Left hindlimb (tissue), 1 donor: ENCODE measurements at regions not wholly inside any gene's neighbourhood (a gene's known extent, or its start where the extent isn't known, plus 50 kb on each side); places are given as distances from the start of the nearest gene placed in this dataset.
"Not testable (repeated sequence)": the region's sequence is repeated elsewhere in the genome, so short reads cannot be mapped to it uniquely, and the experiment has no call there.

Experiments used
- DNase-seq: peaks from one replicate; pipeline ENCODE4 v3.0.0-alpha.2; 2018

DNA sequence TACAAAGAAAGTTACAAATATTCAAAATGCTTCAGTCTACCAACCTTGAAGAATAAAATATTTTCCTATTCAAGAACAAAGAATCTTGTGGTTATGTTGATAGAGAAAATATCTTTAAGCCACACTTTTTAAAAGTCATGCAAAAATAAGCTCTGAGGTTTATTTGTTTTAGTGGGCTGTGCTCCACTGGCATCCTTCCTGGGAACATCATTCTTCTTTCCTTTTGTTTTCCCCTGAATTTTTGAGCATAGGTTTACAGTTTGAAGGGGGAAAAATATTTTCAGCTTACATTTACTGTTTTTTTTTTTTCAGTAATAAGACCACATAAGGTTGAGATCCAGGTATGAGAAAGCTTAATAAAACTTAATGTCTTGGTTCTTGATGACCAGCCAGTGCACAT lies 72.0 kb upstream of the BACH2 start:
- DNase-seq, result no peak

DNA sequence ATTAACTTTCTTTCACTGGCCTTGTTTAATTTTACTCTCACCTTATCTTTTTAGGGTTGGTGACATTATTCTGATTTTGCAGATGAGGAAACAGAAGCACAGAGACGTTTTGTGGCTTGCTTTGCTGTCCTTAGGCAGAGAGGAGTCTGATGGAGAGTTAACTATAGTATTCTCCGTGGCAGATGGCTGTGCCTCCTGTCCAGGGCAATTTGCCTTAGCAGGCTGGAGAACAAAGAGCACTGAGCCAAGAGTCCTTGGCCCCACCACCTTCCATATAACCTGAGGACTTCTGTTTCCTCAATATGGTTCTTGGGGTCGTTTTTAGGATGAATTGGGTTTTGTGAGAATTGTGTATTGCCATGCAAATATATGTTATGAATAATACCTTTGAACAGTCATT lies 71.4 kb upstream of the BACH2 start:
- no peak for DNase-seq

DNA sequence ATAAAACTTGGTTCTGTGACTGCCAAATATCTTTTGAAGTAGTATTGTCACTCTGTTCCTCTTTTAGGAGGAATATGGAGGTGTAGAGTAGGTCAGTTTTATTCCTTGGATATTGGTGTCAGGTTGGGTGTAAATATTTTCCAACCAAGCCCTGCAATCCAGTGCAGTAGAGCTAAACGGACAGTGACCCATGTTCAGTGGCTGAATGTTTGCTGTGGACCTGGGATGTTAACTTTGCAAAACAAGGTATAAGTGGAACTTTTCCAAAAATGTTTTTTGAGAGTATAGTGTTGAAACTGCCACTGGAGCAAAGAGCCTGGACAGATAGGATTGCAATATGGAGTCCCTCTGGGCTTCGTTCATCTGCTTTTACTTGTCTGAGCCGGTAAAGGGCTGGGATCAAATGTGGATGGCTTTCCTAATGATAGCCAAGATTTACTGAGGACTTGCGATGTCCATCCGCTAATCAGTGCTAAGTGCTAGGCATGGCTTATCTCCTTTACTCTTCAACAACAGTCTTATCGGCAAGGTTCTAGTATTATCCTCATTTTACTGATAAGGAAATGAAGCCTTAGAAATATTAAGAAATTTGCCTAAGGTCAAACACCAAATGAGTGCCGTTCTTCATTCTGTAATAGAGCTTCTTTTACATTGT lies 69.0 kb upstream of the BACH2 start:
- DNase-seq, result no peak

DNA sequence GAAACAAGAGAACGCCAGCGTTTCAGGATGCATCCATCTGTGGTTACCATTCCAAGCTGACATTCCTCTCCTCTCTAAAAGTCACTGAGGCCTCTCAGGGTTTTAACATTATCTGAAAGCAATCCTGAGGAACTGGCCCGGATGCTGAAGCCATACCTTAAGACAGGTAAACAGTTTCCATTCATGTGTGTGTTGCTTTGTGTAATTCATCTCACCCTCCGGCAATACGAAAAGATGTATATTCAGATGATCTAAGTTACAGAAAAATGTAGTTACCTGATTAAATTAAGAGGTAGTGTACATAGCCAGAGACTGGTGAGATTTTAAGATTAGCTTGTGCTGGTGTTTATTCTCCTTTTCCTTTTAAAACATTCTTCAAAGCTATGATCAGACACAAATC lies 68.4 kb upstream of the BACH2 start:
- DNase-seq, result no peak

DNA sequence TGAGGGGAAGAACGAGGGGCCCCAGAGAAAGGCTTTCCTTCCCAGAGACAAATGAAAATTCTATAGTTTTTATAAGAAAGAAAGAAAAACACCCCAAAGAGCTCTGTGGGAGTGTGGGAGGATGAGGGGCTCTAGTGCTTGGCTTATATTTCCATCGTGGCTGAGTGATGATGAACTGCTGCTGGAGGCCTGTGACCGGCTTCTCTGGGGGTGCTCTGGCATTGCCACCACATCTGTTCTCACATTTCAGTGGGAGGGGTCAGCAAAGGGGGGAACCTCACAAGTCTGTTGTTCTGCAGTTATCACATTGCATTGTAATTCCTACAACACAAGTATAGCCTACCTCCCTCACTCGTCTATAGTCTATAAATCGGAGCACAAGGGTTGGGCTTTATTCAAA lies 67.6 kb upstream of the BACH2 start:
- no peak for DNase-seq

DNA sequence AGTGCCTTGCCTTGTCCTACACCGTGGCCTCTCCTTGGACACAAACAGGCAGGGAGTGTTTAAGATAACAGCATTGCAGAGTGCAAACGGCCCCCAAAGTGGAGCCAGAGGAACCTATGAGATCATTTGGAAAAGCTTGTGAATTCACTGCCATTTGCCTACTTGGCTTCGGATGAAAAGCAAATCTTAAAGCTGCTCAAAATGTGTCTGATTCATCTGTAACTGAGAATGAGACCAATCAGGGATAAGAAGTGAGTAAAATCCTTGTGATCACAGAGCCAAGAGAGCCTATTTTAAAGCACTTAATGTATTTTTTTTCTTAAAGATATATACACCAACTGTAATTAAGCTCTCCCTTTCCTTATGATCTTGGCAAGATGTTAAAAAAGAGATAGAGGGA lies 65.7 kb upstream of the BACH2 start:
- DNase-seq, result no peak

DNA sequence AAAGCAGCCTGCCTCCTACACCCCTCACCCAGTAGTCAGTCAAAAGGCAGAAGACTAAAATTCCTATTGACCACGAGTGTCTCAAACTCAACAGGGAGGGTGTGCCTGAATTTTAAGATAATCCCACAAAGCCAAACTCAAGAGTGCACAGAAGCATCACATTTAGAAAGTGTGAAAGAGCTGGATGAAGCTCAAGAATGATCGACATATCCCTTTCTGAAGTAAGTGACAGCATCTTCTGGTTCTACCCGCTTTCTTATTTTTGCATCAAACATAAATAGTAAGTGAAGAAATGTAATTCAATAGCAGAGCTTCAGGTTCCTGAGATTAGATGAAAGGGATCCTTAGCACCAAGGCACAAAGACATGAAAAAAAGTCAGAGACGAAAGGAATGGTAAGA lies 64.5 kb upstream of the BACH2 start:
- DNase-seq, result no peak

DNA sequence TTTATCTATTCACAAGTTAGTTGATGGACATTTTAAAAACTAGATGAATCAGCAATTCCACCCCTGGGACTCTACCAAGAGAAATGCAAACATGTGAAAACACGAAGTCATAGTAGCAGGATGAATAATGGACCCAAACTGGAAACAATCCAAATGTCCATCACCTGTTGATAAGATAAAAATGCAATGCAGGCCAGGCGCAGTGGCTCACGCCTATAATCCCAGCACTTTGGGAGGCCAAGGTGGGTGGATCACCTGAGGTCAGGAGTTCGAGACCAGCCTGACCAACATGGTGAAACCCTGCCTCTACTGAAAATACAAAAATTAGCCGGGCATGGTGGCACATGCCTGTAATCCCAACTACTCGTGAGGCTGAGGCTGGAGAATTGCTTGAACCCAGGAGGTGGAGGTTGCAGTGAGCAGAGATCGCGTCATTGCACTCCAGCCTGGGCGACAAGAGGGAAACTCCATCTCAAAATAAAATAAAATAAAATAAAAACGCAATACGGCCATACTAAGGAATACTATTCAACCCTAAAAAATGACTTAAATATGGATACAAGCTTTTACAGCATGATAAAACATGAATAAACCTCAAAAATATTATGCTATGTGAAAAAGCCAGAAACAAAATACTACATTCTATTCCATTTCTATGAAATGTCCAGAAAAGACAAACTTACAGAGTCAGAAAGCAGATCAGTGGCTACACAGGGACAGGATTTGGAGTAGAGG lies 61.6 kb upstream of the BACH2 start:
- DNase-seq, result not testable (repeated sequence)

DNA sequence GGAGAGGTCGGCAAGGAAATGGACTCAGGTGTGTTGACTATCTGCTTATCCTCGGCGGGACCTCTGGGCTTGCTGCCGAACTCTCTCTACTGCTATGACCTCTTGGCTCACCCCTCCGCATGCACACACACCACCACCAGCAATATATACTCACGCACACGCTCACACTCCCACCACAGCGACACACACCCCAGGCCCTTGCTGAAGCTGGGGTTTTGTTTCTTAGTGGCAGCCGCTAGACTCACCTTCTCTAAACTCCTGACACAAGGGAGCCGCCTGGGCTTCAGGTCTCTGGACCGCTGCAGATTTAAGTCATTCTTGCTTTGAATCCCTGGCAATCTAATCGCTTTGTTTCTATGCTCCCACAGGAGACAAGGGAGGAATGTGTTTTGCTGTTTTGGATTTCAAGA lies 59.4 kb upstream of the BACH2 start:
- no peak for DNase-seq

DNA sequence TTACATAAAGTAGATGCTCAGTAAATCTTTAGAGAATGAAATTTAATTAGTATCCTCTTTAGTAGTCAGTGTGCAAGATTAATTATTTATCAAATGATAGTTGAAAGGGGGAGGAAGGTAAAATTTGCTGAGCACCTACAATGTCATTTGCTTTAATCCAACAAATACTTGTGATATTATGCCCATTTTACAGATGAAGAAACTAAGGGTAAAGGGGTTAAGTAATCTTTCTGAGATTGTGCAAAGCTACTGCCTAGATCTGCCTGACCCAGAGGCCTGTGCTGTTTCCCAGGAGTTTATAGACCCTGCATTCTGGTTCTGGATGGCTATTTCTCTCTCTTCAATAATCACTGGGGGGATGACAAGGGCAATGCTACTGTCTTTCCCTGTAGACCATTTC lies 58.3 kb upstream of the BACH2 start:
- no peak for DNase-seq

DNA sequence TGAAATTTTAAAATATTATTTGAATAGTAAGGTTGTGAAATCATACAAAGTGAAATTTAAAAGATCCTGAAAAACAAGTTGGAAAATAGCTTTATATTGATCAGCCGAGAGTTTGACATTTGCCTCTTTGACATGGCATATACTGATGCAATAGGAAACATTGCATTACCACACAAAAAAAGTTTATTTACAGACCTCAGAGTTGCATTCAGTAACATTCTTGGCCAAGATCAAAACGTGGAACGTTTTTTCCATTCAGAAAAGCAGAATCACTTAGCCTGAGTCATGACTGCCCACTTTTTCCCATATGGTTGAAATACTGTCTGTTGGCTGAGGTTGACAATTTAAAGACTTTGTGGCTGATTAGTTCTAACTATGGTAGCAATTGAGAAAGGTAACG lies 55.1 kb upstream of the BACH2 start:
- no peak for DNase-seq

DNA sequence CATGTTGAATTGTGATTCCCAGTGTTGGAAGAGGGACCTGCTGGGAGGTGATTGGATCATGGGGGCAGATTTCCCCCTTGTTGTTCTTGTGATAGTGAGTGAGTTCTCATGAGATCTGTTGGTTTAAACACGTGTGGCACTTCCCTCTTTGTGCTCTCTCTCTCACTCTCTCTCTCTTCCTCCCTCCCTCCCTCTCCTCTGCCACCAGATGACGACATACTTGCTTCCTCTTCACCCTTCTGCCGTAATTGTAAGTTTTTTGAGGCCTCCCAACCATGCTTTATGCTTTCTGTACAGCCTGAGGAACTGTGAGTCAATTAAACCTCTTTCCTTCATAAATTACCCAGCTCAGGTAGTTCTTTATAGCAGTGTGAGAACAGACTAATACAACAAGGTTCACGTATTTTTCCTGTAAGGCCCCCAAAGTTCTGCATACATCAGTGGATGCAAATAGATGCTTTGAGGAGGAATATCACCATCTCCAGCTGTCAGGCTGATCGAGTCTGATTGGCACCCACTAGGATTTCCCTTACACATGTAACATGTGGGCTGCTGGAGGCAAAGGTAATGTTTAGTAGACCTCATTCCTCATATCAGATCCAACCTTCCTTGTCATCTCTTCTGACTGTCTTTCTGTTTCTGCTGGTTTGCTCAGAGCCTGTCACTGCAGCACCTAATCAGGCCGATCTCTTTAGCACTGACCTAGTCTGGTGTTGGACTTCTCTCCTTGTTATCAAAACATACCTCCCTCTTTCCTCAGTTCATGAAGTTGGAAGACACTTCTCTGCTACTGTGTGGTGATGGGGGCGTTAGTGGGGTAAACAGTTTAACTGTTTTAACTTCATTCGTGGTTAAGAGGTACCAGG lies 54.3 kb upstream of the BACH2 start:
- DNase-seq, result no peak

DNA sequence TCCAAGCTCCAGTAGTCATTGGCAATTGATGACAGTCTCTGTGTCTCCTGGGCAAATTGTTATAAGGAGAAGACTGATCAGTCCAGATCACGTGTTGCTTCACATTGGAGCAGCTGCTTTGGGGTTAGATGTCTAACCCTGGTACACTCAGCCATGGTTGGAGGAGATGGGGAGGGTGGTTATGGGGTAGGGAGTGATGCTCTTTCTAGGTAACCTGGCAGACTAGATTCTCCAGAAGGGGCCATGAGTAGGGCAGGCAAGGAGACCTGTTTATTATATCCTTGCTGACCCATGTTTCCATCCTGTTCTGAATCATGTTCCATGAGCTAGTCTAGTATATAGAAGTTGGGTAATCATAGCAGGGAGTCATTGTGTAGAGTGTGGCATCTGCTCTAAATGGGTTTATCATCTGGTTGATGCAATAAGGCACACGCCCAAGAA lies 50.8 kb upstream of the BACH2 start:
- no peak for DNase-seq

DNA sequence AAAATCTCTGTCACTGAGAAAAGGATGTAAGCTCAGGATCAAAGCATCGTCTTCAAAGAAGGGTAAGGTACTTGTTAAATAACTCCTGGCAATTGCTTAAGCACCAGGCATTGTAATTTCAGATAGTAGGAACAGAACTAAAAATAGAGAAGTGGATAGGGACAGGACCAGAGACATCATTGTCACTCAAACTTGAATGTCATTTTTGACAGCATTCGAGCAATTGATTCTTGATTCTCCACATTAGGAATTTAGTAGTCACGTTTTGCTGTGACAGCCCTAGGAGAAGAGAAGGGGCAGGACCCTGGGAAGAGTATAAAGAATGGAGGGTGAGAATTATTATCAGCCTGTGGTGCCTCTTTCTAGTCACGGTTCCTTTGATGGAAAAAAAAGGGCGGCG lies 50.1 kb upstream of the BACH2 start:
- DNase-seq, result no peak
